Neutrophil (primary cell): ENCODE measurements at regions not wholly inside any gene's neighbourhood (a gene's known extent, or its start where the extent isn't known, plus 50 kb on each side); places are given as distances from the start of the nearest gene placed in this dataset.

Experiments
- H3K27ac ChIP-seq: fragments of 200-600 bp; sonication (generic); 2 replicates; pipeline ENCODE4 v1.5.1; 2016; ENCODE audit warnings: mild to moderate bottlenecking, moderate library complexity
- H3K27me3 ChIP-seq: fragments of 200-600 bp; sonication (generic); 2 replicates; pipeline ENCODE4 v1.6.0; 2016; ENCODE audit warnings: mild to moderate bottlenecking
- H3K36me3 ChIP-seq: fragments of 200-600 bp; sonication (generic); 2 replicates; pipeline ENCODE4 v1.5.1; 2017
- H3K4me1 ChIP-seq, 2 experiments: fragments of 200-600 bp in 1 of 2; sonication (generic) in 1 of 2; 1 replicate in 1 of 2; 2 replicates in 1 of 2; pipeline versions ENCODE4 v1.5.1 to v1.6.1; 2013 to 2016; ENCODE audit warnings: low read depth in 1 of 2, low read length in 1 of 2, mild to moderate bottlenecking in 1 of 2, moderate library complexity in 1 of 2; ENCODE audit not compliant: control insufficient read depth in 1 of 2, insufficient read depth in 1 of 2
- H3K4me3 ChIP-seq, 2 experiments: fragments of 200-600 bp in 1 of 2; sonication (generic) in 1 of 2; 1 replicate in 1 of 2; 2 replicates in 1 of 2; pipeline ENCODE4 v1.5.1; 2013 to 2016; ENCODE audit warnings: low read depth in 1 of 2, low read length in 1 of 2, mild to moderate bottlenecking in 1 of 2, moderate library complexity in 1 of 2
- H3K9me3 ChIP-seq: fragments of 200-600 bp; sonication (generic); 2 replicates; pipeline ENCODE4 v1.5.1; 2016
- TF ChIP-seq, protein P1 (sequence below): fragments of 200-600 bp; sonication (generic); IDR thresholded peaks from 2 replicates; pipeline ENCODE4 v1.5.1; 2016; ENCODE audit warnings: antibody characterized with exemption

DNA sequence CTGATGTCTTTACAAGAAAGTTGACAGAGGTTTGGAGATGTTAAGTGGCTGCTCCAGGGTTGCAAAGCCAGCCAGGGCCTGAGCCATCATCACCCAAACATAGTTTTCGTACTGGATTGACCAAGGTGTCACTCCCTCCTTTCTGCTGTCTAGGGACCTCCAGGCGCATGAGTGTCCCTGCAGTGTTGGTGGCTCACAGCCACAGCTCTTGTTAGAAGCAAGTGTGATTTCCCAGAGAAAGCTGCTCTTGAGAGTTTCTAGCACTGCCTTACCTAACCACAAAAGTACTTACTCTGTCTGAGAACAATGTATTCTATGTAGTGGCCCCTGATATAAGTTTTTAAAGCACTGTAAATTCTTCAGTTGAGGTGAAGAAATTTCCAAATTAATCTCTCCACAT, 144.1 kb downstream of the SOX2 start:
- Histone ChIP-seq H3K4me3 (no peak overlapping the region), H3K9me3 (no peaks in the 10 kb centered on the region), H3K36me3 (no peaks in the 10 kb centered on the region), H3K27ac (no peak overlapping the region), H3K4me1 (no peaks in the 10 kb centered on the region), H3K27me3 (no peaks in the 10 kb centered on the region)
- TF ChIP-seq, protein P1, sequence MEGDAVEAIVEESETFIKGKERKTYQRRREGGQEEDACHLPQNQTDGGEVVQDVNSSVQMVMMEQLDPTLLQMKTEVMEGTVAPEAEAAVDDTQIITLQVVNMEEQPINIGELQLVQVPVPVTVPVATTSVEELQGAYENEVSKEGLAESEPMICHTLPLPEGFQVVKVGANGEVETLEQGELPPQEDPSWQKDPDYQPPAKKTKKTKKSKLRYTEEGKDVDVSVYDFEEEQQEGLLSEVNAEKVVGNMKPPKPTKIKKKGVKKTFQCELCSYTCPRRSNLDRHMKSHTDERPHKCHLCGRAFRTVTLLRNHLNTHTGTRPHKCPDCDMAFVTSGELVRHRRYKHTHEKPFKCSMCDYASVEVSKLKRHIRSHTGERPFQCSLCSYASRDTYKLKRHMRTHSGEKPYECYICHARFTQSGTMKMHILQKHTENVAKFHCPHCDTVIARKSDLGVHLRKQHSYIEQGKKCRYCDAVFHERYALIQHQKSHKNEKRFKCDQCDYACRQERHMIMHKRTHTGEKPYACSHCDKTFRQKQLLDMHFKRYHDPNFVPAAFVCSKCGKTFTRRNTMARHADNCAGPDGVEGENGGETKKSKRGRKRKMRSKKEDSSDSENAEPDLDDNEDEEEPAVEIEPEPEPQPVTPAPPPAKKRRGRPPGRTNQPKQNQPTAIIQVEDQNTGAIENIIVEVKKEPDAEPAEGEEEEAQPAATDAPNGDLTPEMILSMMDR, result no peak

- H3K4me1 ChIP-seq, result no peaks in the 10 kb centered on the region
- H3K36me3 ChIP-seq, result no peaks in the 10 kb centered on the region
- H3K27me3 ChIP-seq, result no peaks in the 10 kb centered on the region
- H3K9me3 ChIP-seq, result no peaks in the 10 kb centered on the region
- H3K4me3 ChIP-seq, result no peak overlapping the region
- TF ChIP-seq, protein P1, result no peak
- no peak overlapping the region for H3K27ac ChIP-seq
These were observed 147.8 kb downstream of the SOX2 start for GRCh38 chr3:181859518-181859917.

DNA sequence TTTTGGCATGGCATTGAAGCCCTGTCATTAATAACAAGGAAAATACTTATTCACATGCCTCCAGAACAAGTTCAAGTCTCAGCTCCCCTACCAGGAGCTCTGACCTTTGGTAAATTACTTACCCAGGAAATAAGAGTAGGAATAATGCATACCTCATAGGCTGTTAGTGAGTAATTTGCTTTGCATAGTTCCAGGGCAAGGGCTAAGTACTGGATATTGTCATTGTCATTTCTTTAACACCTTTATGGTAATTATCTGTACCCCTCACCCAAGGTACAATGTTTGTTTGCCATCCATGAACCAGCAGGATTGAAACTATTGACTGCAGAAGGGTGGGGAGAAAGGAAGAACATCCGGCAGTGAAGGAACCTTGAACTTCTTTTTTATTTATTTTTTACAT, 148.5 kb downstream of the SOX2 start:
- Histone ChIP-seq H3K27me3 (no peaks in the 10 kb centered on the region), H3K9me3 (no peaks in the 10 kb centered on the region), H3K4me1 (no peaks in the 10 kb centered on the region), H3K27ac (no peak overlapping the region), H3K36me3 (no peaks in the 10 kb centered on the region), H3K4me3 (no peak overlapping the region)
- TF ChIP-seq, protein P1, result no peak

DNA sequence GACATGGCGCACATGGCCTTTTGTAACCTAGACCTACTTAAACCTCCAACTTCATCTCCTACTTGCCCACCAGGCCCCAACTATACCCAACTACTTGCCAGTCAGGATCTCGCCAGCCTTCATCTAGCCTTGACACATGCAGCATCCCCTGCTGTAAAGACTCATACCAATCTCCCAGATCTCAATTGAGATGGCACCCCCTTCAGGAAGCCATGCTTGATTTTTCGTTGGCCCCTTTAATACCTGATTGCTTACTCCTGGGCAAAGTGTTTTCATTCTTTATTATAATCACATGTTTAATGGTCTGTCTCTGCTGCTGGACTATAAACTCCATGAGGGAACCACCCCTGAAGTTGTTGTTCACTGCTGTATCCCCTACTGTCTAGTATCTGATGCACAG, 150.8 kb downstream of the SOX2 start:
- Histone ChIP-seq H3K9me3 (no peaks in the 10 kb centered on the region), H3K4me3 (no peak overlapping the region), H3K4me1 (no peaks in the 10 kb centered on the region), H3K27ac (no peak overlapping the region), H3K27me3 (no peaks in the 10 kb centered on the region), H3K36me3 (no peaks in the 10 kb centered on the region)
- TF ChIP-seq, protein P1, result no peak

- Histone ChIP-seq H3K27me3 (no peaks in the 10 kb centered on the region), H3K4me1 (no peaks in the 10 kb centered on the region), H3K36me3 (no peaks in the 10 kb centered on the region), H3K27ac (no peak overlapping the region), H3K4me3 (no peak overlapping the region), H3K9me3 (no peaks in the 10 kb centered on the region)
- TF ChIP-seq, protein P1, result no peak
These were observed 156.9 kb downstream of the SOX2 start for GRCh38 chr3:181868576-181869082.

GRCh38 chr3:181872887-181873286, 161.2 kb downstream of the SOX2 start:
- no peaks in the 10 kb centered on the region for H3K4me1 ChIP-seq
- TF ChIP-seq, protein P1, result no peak
- H3K4me3 ChIP-seq, result no peak overlapping the region
- H3K36me3 ChIP-seq, result no peaks in the 10 kb centered on the region
- H3K27ac ChIP-seq, result no peak overlapping the region
- no peaks in the 10 kb centered on the region for H3K9me3 ChIP-seq
- no peaks in the 10 kb centered on the region for H3K27me3 ChIP-seq
